GM23338 (cell line): ENCODE measurements at regions not wholly inside any gene's neighbourhood (a gene's known extent, or its start where the extent isn't known, plus 50 kb on each side); places are given as distances from the start of the nearest gene placed in this dataset.

ENCODE experiments used
- EZH2phosphoT487 ChIP-seq: fragments of 200-600 bp; sonication (generic); IDR thresholded peaks from one replicate; pipeline ENCODE4 v1.8.1; 2018; ENCODE audit warnings: antibody characterized with exemption; ENCODE audit not compliant: unreplicated experiment
- POLR2AphosphoS5 ChIP-seq: IDR thresholded peaks from 2 replicates; pipeline ENCODE4 v1.6.1; 2016; ENCODE audit warnings: antibody characterized with exemption, low read depth
- STAT1 ChIP-seq: IDR thresholded peaks from one replicate; pipeline ENCODE4 v1.6.1; 2016; ENCODE audit warnings: antibody characterized with exemption; ENCODE audit not compliant: unreplicated experiment
- TF ChIP-seq, protein P1 (sequence below): IDR thresholded peaks from one replicate; pipeline ENCODE4 v1.6.1; 2018; ENCODE audit warnings: antibody characterized with exemption; ENCODE audit not compliant: unreplicated experiment
- TF ChIP-seq, protein P2 (sequence below), 2 experiments: fragments of 200-600 bp in 1 of 2; sonication (generic) in 1 of 2; conservative IDR thresholded peaks; 2 replicates each; pipeline versions ENCODE4 v1.5.1 to v1.6.1; 2016 to 2017; ENCODE audit warnings: antibody characterized with exemption in 2 of 2, low read depth in 2 of 2, mild to moderate bottlenecking in 2 of 2, moderate library complexity in 1 of 2

DNA sequence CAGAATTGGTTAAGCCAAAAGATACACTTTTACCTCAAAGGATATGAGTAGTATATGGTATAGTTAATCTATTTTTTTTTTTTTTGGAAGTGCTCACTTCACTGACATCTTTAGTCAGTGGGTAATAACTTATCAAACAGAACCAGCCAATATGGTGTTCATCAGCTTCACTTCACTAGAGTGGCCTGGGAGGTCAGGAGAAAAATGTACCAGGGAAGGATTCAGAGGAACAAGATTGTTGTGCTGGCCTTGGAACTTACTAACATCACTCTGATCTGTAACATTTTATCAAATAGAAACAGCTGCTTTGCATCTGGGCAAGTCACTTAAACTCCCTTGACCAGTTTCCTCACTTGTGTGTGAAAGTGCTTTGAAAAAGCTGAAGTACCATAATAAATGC, 962.7 kb downstream of the BCL11A start:
- TF ChIP-seq, protein P1, sequence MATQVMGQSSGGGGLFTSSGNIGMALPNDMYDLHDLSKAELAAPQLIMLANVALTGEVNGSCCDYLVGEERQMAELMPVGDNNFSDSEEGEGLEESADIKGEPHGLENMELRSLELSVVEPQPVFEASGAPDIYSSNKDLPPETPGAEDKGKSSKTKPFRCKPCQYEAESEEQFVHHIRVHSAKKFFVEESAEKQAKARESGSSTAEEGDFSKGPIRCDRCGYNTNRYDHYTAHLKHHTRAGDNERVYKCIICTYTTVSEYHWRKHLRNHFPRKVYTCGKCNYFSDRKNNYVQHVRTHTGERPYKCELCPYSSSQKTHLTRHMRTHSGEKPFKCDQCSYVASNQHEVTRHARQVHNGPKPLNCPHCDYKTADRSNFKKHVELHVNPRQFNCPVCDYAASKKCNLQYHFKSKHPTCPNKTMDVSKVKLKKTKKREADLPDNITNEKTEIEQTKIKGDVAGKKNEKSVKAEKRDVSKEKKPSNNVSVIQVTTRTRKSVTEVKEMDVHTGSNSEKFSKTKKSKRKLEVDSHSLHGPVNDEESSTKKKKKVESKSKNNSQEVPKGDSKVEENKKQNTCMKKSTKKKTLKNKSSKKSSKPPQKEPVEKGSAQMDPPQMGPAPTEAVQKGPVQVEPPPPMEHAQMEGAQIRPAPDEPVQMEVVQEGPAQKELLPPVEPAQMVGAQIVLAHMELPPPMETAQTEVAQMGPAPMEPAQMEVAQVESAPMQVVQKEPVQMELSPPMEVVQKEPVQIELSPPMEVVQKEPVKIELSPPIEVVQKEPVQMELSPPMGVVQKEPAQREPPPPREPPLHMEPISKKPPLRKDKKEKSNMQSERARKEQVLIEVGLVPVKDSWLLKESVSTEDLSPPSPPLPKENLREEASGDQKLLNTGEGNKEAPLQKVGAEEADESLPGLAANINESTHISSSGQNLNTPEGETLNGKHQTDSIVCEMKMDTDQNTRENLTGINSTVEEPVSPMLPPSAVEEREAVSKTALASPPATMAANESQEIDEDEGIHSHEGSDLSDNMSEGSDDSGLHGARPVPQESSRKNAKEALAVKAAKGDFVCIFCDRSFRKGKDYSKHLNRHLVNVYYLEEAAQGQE: no peak
- TF ChIP-seq POLR2AphosphoS5 (no peak), STAT1 (no peak), EZH2phosphoT487 (no peak)
- TF ChIP-seq, protein P2, sequence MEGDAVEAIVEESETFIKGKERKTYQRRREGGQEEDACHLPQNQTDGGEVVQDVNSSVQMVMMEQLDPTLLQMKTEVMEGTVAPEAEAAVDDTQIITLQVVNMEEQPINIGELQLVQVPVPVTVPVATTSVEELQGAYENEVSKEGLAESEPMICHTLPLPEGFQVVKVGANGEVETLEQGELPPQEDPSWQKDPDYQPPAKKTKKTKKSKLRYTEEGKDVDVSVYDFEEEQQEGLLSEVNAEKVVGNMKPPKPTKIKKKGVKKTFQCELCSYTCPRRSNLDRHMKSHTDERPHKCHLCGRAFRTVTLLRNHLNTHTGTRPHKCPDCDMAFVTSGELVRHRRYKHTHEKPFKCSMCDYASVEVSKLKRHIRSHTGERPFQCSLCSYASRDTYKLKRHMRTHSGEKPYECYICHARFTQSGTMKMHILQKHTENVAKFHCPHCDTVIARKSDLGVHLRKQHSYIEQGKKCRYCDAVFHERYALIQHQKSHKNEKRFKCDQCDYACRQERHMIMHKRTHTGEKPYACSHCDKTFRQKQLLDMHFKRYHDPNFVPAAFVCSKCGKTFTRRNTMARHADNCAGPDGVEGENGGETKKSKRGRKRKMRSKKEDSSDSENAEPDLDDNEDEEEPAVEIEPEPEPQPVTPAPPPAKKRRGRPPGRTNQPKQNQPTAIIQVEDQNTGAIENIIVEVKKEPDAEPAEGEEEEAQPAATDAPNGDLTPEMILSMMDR (conservative IDR thresholded peaks at IDR 0.05; ENCODE audit: low read depth in 2 of 2): no peak
